Activated CD8-positive, alpha-beta T cell treated with anti-CD3 and anti-CD28 coated beads for 36 hours (primary cell): ENCODE measurements at regions not wholly inside any gene's neighbourhood (a gene's known extent, or its start where the extent isn't known, plus 50 kb on each side); places are given as distances from the start of the nearest gene placed in this dataset.
"Not testable (repeated sequence)": the region's sequence is repeated elsewhere in the genome, so short reads cannot be mapped to it uniquely, and the experiment has no call there.

Experiments
- ATAC-seq: fragments of 200-7000 bp; cut with Tn5 transposase; one replicate; pipeline ENCODE4 v1.10.0; 2021; ENCODE audit warnings: mild to moderate bottlenecking, moderate library complexity
- CTCF ChIA-PET: fragments of 350-600 bp; sonication (Branson Sonifier 250); formaldehyde crosslinking; loops from one replicate; lab custom pipeline; 2021; ENCODE audit warnings: antibody characterized with exemption; lab: Charles Lee
- POLR2A ChIA-PET: fragments of 350-600 bp; sonication (Branson Sonifier 250); formaldehyde crosslinking; loops from one replicate; lab custom pipeline; 2021; ENCODE audit warnings: antibody characterized with exemption; lab: Charles Lee
- DNase-seq: peaks from one replicate; pipeline ENCODE4 v3.0.0-alpha.2; 2020
- H3K27ac Mint-ChIP-seq: one replicate; pipeline ENCODE4 v1.8.0; 2021; ENCODE audit warnings: mild to moderate bottlenecking, mixed read lengths
- H3K27me3 Mint-ChIP-seq: one replicate; pipeline ENCODE4 v1.8.0; 2021; ENCODE audit warnings: mixed read lengths
- H3K36me3 Mint-ChIP-seq: one replicate; pipeline ENCODE4 v1.8.0; 2021; ENCODE audit warnings: low read depth, mixed read lengths
- H3K4me1 Mint-ChIP-seq: one replicate; pipeline ENCODE4 v1.8.0; 2021; ENCODE audit warnings: low read depth, mixed read lengths
- H3K4me3 Mint-ChIP-seq: one replicate; pipeline ENCODE4 v1.8.0; 2021; ENCODE audit warnings: mild to moderate bottlenecking, moderate library complexity, mixed read lengths
- H3K9me3 Mint-ChIP-seq: one replicate; pipeline ENCODE4 v1.8.0; 2021; ENCODE audit warnings: mixed read lengths
- intact Hi-C: fragments of 100-400 bp; cut with micrococcal nuclease; formaldehyde crosslinking; loops from one replicate; pipeline ENCODE4 v1.10.0; 2022
- TF ChIP-seq, protein P1 (sequence below): fragments of 200-600 bp; IDR thresholded peaks from one replicate; pipeline ENCODE4 v1.8.0; 2022; ENCODE audit warnings: antibody characterized with exemption, mild to moderate bottlenecking

DNA sequence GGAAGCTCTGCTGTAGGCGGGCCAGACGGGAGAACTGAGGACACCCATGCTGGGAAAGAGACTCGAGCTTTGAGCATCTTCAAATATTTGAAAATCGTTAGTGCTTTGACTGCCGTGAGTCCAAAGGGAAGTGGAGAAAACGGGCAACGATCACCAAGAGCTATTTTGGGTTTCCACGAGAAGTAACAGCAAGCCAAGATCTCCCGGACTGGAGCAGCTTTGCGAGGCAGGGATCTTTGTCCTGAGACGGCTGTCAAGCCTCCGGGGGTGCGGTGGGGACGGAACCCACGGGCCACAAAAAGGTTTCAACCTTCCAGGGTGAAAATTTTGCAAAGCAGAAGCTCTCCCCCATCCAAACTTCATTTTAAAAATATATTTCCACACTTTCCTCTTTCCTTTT, 195.8 kb downstream of the NDUFA10 start:
- Mint-ChIP-seq H3K9me3 (no peaks in the 10 kb centered on the region), H3K36me3 (no peaks in the 10 kb centered on the region), H3K27ac (no peak overlapping the region), H3K4me3 (no peak overlapping the region), H3K4me1 (no peaks in the 10 kb centered on the region), H3K27me3 (no peaks in the 10 kb centered on the region)
- ChIA-PET CTCF (no interaction called here), POLR2A (no interaction called here)
- ATAC-seq (no peak), DNase-seq (no peak)
- TF ChIP-seq, protein P1, sequence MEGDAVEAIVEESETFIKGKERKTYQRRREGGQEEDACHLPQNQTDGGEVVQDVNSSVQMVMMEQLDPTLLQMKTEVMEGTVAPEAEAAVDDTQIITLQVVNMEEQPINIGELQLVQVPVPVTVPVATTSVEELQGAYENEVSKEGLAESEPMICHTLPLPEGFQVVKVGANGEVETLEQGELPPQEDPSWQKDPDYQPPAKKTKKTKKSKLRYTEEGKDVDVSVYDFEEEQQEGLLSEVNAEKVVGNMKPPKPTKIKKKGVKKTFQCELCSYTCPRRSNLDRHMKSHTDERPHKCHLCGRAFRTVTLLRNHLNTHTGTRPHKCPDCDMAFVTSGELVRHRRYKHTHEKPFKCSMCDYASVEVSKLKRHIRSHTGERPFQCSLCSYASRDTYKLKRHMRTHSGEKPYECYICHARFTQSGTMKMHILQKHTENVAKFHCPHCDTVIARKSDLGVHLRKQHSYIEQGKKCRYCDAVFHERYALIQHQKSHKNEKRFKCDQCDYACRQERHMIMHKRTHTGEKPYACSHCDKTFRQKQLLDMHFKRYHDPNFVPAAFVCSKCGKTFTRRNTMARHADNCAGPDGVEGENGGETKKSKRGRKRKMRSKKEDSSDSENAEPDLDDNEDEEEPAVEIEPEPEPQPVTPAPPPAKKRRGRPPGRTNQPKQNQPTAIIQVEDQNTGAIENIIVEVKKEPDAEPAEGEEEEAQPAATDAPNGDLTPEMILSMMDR, result no peak
- intact Hi-C loops, result no loop called here

DNA sequence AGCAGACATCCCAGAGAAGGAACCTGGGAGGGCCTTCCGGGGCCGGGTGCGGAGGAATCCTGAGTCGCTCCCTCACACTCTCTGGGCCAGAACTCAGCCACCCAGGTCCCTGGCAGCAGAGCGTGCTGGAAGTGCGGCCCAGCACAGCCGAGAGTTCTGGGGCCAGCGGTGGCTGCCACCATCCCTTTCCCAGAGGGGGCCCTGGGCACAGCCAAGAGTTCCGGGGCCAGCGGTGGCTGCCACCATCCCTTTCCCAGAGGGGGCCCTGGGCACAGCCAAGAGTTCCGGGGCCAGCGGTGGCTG, 196.2 kb downstream of the NDUFA10 start:
- intact Hi-C loops, H3K4me3 Mint-ChIP-seq, H3K36me3 Mint-ChIP-seq, H3K27ac Mint-ChIP-seq, CTCF ChIA-PET, DNase-seq, H3K27me3 Mint-ChIP-seq, POLR2A ChIA-PET, H3K9me3 Mint-ChIP-seq, H3K4me1 Mint-ChIP-seq, ATAC-seq: not testable (repeated sequence)

DNA sequence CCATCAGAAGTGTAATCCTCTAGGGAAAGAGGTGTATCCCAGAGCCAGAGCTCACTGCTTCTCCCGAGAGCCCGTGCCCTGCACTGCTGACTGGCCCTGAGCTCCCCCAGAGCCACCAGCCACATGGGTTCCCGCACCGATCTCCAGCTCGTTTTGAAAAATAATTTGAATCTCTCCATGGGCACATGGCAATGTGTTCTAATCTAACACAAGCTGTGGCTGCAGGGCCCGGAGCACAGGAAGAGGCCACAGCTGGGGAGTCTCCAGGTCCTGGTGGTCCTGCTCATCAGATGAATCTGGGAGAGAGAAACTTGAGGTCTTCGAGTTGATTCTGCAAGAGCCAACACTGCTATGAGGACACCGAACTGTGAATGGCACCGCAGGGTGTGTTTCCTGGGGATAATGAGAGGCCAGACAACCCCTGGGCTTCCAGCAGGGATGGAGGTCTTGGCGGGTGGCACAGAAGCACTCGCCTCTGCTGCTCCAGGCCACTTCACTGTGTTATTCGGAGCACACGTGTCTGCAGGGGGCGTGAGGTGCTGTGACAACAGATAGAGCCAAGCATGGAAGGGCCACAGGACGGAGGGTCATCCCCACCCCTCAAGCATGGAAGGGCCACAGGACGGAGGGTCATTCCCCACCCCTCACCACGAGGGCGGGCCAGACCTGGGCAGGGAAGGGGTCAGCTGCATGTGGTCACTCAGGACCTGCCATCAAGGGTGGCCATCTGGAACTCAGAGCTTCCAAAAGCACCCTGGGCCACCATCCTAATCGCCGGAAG, 196.8 kb downstream of the NDUFA10 start:
- no peak overlapping the region for H3K27ac Mint-ChIP-seq
- H3K9me3 Mint-ChIP-seq, result no peaks in the 10 kb centered on the region
- no peaks in the 10 kb centered on the region for H3K4me1 Mint-ChIP-seq
- intact Hi-C loops, result no loop called here
- H3K36me3 Mint-ChIP-seq, result no peaks in the 10 kb centered on the region
- POLR2A ChIA-PET, result no interaction called here
- TF ChIP-seq, protein P1, result no peak
- ATAC-seq (no peak), DNase-seq (no peak)
- H3K4me3 Mint-ChIP-seq, result no peak overlapping the region
- CTCF ChIA-PET, result no interaction called here
- no peaks in the 10 kb centered on the region for H3K27me3 Mint-ChIP-seq

DNA sequence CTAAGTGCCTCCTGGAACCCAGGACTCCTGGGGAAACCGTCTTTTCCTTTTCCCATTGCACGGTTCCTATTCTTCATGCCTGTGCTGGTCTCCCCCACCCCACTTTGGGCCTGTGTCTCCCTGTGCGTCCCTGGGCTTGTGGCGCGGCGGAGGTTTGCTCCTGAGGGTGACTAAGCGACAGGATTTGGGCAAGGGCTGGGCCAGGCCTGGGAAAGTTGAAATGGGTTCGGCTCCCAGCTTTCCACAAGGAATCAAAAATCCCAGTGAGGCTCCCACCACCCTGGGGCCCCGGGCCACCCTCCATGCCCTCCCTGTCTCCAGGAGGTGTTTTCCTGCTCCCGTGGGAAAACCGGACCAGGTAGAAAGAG, 197.6 kb downstream of the NDUFA10 start:
- Mint-ChIP-seq H3K4me1 (no peaks in the 10 kb centered on the region), H3K9me3 (no peaks in the 10 kb centered on the region), H3K27me3 (peaks cover 3% of the 10 kb centered on the region), H3K4me3 (no peak overlapping the region), H3K27ac (no peak overlapping the region), H3K36me3 (no peaks in the 10 kb centered on the region)
- intact Hi-C loops, result no loop called here
- TF ChIP-seq, protein P1, result no peak
- no peak for ATAC-seq
- DNase-seq, result no peak
- CTCF ChIA-PET, result no interaction called here
- POLR2A ChIA-PET, result no interaction called here

DNA sequence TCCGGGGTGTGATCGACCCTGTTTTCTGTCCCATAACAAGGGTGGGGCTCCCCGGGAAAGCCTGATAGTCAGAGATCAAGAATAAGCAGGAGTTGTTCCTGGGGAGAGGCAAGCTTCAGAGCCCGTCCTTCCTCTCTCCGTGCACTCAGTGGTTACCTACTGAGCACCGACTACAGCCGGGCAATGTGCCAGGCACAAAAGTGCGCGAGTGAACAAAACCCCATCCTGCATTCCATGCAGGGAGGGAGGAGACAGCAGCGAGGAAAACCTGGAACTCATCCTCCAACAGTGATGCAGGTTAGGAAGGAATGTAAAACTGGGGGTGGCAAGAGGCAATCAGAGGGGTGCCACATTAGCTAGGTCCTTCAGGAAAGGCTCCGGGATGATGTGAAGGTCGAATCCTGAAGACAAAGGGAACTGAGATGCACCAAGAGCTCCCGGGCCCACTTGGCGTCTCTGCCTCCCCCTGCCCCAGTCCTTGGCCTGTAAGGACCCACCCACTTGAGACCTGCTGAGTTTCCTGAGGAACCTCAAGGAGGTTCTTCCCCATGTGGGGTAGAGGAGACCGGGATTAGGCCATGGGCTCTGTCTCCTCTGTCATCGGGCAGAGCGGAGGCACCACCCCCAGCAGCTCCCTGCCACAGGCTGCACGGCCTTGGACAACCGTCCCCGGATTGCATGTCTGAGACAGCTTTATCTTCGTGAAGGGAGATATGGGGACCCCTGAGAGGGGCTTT, 198.2 kb downstream of the NDUFA10 start:
- intact Hi-C loops, result no loop called here
- POLR2A ChIA-PET, result no interaction called here
- ATAC-seq, result no peak
- Mint-ChIP-seq H3K36me3 (no peaks in the 10 kb centered on the region), H3K27ac (no peak overlapping the region), H3K9me3 (no peaks in the 10 kb centered on the region), H3K27me3 (peaks cover 3% of the 10 kb centered on the region), H3K4me3 (no peak overlapping the region), H3K4me1 (no peaks in the 10 kb centered on the region)
- TF ChIP-seq, protein P1, result no peak
- DNase-seq, result no peak
- CTCF ChIA-PET, result no interaction called here
